DOHH2 (cell line): ENCODE measurements at regions not wholly inside any gene's neighbourhood (a gene's known extent, or its start where the extent isn't known, plus 50 kb on each side); places are given as distances from the start of the nearest gene placed in this dataset.
"Not testable (repeated sequence)": the region's sequence is repeated elsewhere in the genome, so short reads cannot be mapped to it uniquely, and the experiment has no call there.

Experiments
- H3F3A ChIP-seq: fragments of 200-600 bp; sonication (generic), shearing (Covaris generic); 2 replicates; pipeline ENCODE4 v1.6.0; 2016; ENCODE audit warnings: antibody characterized with exemption, mild to moderate bottlenecking; ENCODE audit not compliant: control insufficient read depth, insufficient read depth
- H3K27ac ChIP-seq: fragments of 200-600 bp; sonication (generic); 2 replicates; pipeline ENCODE4 v1.5.1; 2014; ENCODE audit warnings: low read depth, mild to moderate bottlenecking, low read length, moderate library complexity
- H3K27me3 ChIP-seq: fragments of 200-600 bp; sonication (generic); 2 replicates; pipeline ENCODE4 v1.6.1; 2014; ENCODE audit warnings: mild to moderate bottlenecking, low read length, mixed read lengths; ENCODE audit not compliant: control insufficient read depth
- H3K36me3 ChIP-seq: fragments of 200-600 bp; sonication (generic); 2 replicates; pipeline ENCODE4 v1.6.1; 2014; ENCODE audit warnings: mild to moderate bottlenecking, low read length, moderate library complexity, mixed read lengths; ENCODE audit not compliant: control insufficient read depth
- H3K4me1 ChIP-seq: fragments of 200-600 bp; sonication (generic); 2 replicates; pipeline ENCODE4 v1.6.1; 2014; ENCODE audit warnings: mild to moderate bottlenecking, low read length, mixed read lengths; ENCODE audit not compliant: control insufficient read depth
- H3K4me2 ChIP-seq: fragments of 200-600 bp; sonication (generic); 2 replicates; pipeline ENCODE4 v1.6.0; 2014; ENCODE audit warnings: mild to moderate bottlenecking, low read length, moderate library complexity
- H3K4me3 ChIP-seq: fragments of 200-600 bp; sonication (generic); 2 replicates; pipeline ENCODE4 v1.5.1; 2014; ENCODE audit warnings: mild to moderate bottlenecking, low read length, mixed read lengths
- H3K79me2 ChIP-seq: fragments of 200-600 bp; sonication (generic); 2 replicates; pipeline ENCODE4 v1.6.1; 2014; ENCODE audit warnings: mild to moderate bottlenecking, low read length, mixed read lengths; ENCODE audit not compliant: control insufficient read depth
- H3K9me2 ChIP-seq: fragments of 200-600 bp; sonication (generic); replicated peaks from 2 replicates; pipeline ENCODE4 v1.6.1; 2014; ENCODE audit warnings: mild to moderate bottlenecking, low read length, mixed read lengths; ENCODE audit not compliant: control insufficient read depth
- H3K9me3 ChIP-seq: fragments of 200-600 bp; sonication (generic); 2 replicates; pipeline ENCODE4 v1.6.1; 2014; ENCODE audit warnings: antibody characterized with exemption, low read length, mixed read lengths; ENCODE audit not compliant: control insufficient read depth, insufficient read depth
- H4K20me1 ChIP-seq: fragments of 200-600 bp; sonication (generic); 2 replicates; pipeline ENCODE4 v1.6.0; 2014; ENCODE audit warnings: low read depth, mild to moderate bottlenecking, antibody characterized with exemption, low read length, moderate library complexity; ENCODE audit not compliant: control insufficient read depth, insufficient read depth
- CTCF ChIP-seq: fragments of 200-600 bp; sonication (generic); IDR thresholded peaks from one replicate; pipeline ENCODE4 v1.5.1; 2014; ENCODE audit warnings: antibody characterized with exemption, mild to moderate bottlenecking, low read depth, low read length; ENCODE audit not compliant: poor library complexity, severe bottlenecking
- EZH2phosphoT487 ChIP-seq: fragments of 200-600 bp; sonication (generic); IDR thresholded peaks from 2 replicates; pipeline ENCODE4 v1.6.1; 2017; ENCODE audit warnings: borderline replicate concordance, mild to moderate bottlenecking, antibody characterized with exemption, low read length, moderate library complexity, mixed read lengths

GRCh38 chr3:110944782-110945181 is 126.8 kb upstream of the NECTIN3 start:
- Histone ChIP-seq H4K20me1 (no peaks in the 10 kb centered on the region), H3K4me2 (no peak overlapping the region), H3F3A (no peaks in the 10 kb centered on the region), H3K27ac (no peak overlapping the region), H3K9me3 (peaks cover 6% of the 10 kb centered on the region; the same call in 1 of the 2 replicates), H3K36me3 (no peaks in the 10 kb centered on the region), H3K9me2 (no peaks in the 10 kb centered on the region), H3K4me1 (no peaks in the 10 kb centered on the region), H3K79me2 (no peaks in the 10 kb centered on the region), H3K4me3 (no peak overlapping the region), H3K27me3 (no peaks in the 10 kb centered on the region)
- TF ChIP-seq EZH2phosphoT487, result no peak
- TF ChIP-seq CTCF, result no peak

- H3K79me2 ChIP-seq, result no peaks in the 10 kb centered on the region
Observed at GRCh38 chr3:110946810-110947209, 124.8 kb upstream of the NECTIN3 start.

GRCh38 chr3:110949194-110949593 is 122.4 kb upstream of the NECTIN3 start:
- H3F3A ChIP-seq, H3K27ac ChIP-seq, H3K36me3 ChIP-seq, H3K9me2 ChIP-seq, H4K20me1 ChIP-seq, H3K9me3 ChIP-seq, H3K4me1 ChIP-seq, H3K27me3 ChIP-seq, H3K4me2 ChIP-seq, H3K4me3 ChIP-seq, H3K79me2 ChIP-seq: not testable (repeated sequence)

More at GRCh38 chr3:110946810-110947209, 124.8 kb upstream of the NECTIN3 start:
- H3F3A ChIP-seq, result no peaks in the 10 kb centered on the region
- H3K9me3 ChIP-seq, result peaks cover 6% of the 10 kb centered on the region; the same call in 1 of the 2 replicates
- no peaks in the 10 kb centered on the region for H4K20me1 ChIP-seq
- H3K4me2 ChIP-seq, result no peak overlapping the region
- no peak overlapping the region for H3K4me3 ChIP-seq
- H3K27me3 ChIP-seq, result no peaks in the 10 kb centered on the region
- no peaks in the 10 kb centered on the region for H3K4me1 ChIP-seq
- no peak overlapping the region for H3K27ac ChIP-seq
- H3K9me2 ChIP-seq, result no peaks in the 10 kb centered on the region
- no peaks in the 10 kb centered on the region for H3K36me3 ChIP-seq
- TF ChIP-seq CTCF (no peak), EZH2phosphoT487 (no peak)

GRCh38 chr3:110955301-110955880 is 116.2 kb upstream of the NECTIN3 start:
- H3K9me2 ChIP-seq, result no peaks in the 10 kb centered on the region
- H3K79me2 ChIP-seq, result no peaks in the 10 kb centered on the region
- H3K27ac ChIP-seq, result no peak overlapping the region
- no peaks in the 10 kb centered on the region for H4K20me1 ChIP-seq
- no peaks in the 10 kb centered on the region for H3K36me3 ChIP-seq
- no peak overlapping the region for H3K4me3 ChIP-seq
- no peaks in the 10 kb centered on the region for H3K4me1 ChIP-seq
- no peak overlapping the region for H3K4me2 ChIP-seq
- TF ChIP-seq CTCF (no peak), EZH2phosphoT487 (no peak)
- no peaks in the 10 kb centered on the region for H3F3A ChIP-seq
- H3K27me3 ChIP-seq, result no peaks in the 10 kb centered on the region
- H3K9me3 ChIP-seq, result no peaks in the 10 kb centered on the region; the same call in 1 of the 2 replicates
